ENCODE measurements at regions not wholly inside any gene's neighbourhood (a gene's known extent, or its start where the extent isn't known, plus 50 kb on each side); places are given as distances from the start of the nearest gene placed in this dataset.
"Not testable (repeated sequence)": the region's sequence is repeated elsewhere in the genome, so short reads cannot be mapped to it uniquely, and the experiment has no call there.

- DNase-seq (ENCODE audit: low spot score) = no peak
These were observed 63.1 kb upstream of the NDN start for GRCh38 chr15:23750179-23750578.

- DNase-seq (ENCODE audit: low spot score) = no peak
These were observed 63.7 kb upstream of the NDN start for GRCh38 chr15:23750776-23751175.

GRCh38 chr15:23753248-23753647, 66.1 kb upstream of the NDN start:
- no peak for DNase-seq (ENCODE audit: low spot score)

GRCh38 chr15:23758891-23759290, 71.8 kb upstream of the NDN start:
- no peak for DNase-seq (ENCODE audit: low spot score)

GRCh38 chr15:23760024-23760423, 72.9 kb upstream of the NDN start:
- DNase-seq (ENCODE audit: low spot score) = no peak

- DNase-seq (ENCODE audit: low spot score) = no peak
These were observed 74.3 kb upstream of the NDN start for GRCh38 chr15:23761386-23761785.

GRCh38 chr15:23762026-23762425, 74.9 kb upstream of the NDN start:
- DNase-seq (ENCODE audit: low spot score) = no peak

GRCh38 chr15:23763021-23763420, 75.9 kb upstream of the NDN start:
- no peak for DNase-seq (ENCODE audit: low spot score)

- DNase-seq (ENCODE audit: low spot score) = no peak
These were observed 77.2 kb upstream of the NDN start for GRCh38 chr15:23764306-23764705.

GRCh38 chr15:23764716-23765115, 77.6 kb upstream of the NDN start:
- DNase-seq (ENCODE audit: low spot score) = no peak

- DNase-seq (ENCODE audit: low spot score) = not testable (repeated sequence)
These were observed 79.7 kb upstream of the NDN start for GRCh38 chr15:23766779-23767178.

GRCh38 chr15:23773093-23773492, 86.0 kb upstream of the NDN start:
- no peak for DNase-seq (ENCODE audit: low spot score)

GRCh38 chr15:23787346-23788105, 100.4 kb upstream of the NDN start:
- no peak for DNase-seq (ENCODE audit: low spot score)

- no peak for DNase-seq (ENCODE audit: low spot score)
These were observed 106.1 kb upstream of the NDN start for GRCh38 chr15:23793191-23793680.

- no peak for DNase-seq (ENCODE audit: low spot score)
These were observed 110.8 kb upstream of the NDN start for GRCh38 chr15:23797747-23798446.

GRCh38 chr15:23801881-23802280, 114.8 kb upstream of the NDN start:
- no peak for DNase-seq (ENCODE audit: low spot score)

GRCh38 chr15:23802896-23803435, 115.9 kb upstream of the NDN start:
- DNase-seq (ENCODE audit: low spot score) = not testable (repeated sequence)

GRCh38 chr15:23806980-23807379, 119.9 kb upstream of the NDN start:
- DNase-seq (ENCODE audit: low spot score) = no peak

GRCh38 chr15:23823508-23823907, 136.4 kb upstream of the NDN start:
- no peak for DNase-seq (ENCODE audit: low spot score)

GRCh38 chr15:23828786-23829185, 141.7 kb upstream of the NDN start:
- no peak for DNase-seq (ENCODE audit: low spot score)

- DNase-seq (ENCODE audit: low spot score) = no peak
These were observed 148.8 kb upstream of the NDN start for GRCh38 chr15:23835953-23836352.

- no peak for DNase-seq (ENCODE audit: low spot score)
These were observed 152.9 kb upstream of the NDN start for GRCh38 chr15:23839893-23840474.

GRCh38 chr15:23846218-23846617, 159.1 kb upstream of the NDN start:
- DNase-seq (ENCODE audit: low spot score) = no peak

All from germinal center (tissue), 1 donor.